PC-9 (cell line): ENCODE measurements at regions not wholly inside any gene's neighbourhood (a gene's known extent, or its start where the extent isn't known, plus 50 kb on each side); places are given as distances from the start of the nearest gene placed in this dataset.
A peak's percentile ranks its signal among the peaks of the same experiment; 100 is the strongest.

Source experiments
- BruUV-seq: library from RNA; stranded (reverse); fragments of 400-500 nt; replicated peaks from 2 replicates; lab custom pipeline; 2021; lab: Mats Ljungman, UMichigan
- CTCF ChIA-PET: fragments of 300-600 bp; sonication (Branson Sonifier 250); formaldehyde crosslinking; loops from one replicate; lab custom pipeline; 2022; ENCODE audit warnings: antibody characterized with exemption; lab: Charles Lee
- POLR2A ChIA-PET: fragments of 300-600 bp; sonication (Branson Sonifier 250); formaldehyde crosslinking; loops from one replicate; lab custom pipeline; 2022; ENCODE audit warnings: antibody characterized with exemption; ENCODE audit not compliant: unreplicated experiment; lab: Charles Lee
- DNase-seq, 2 experiments: peaks; one replicate each; pipeline versions ENCODE4 v3.0.0 to v3.0.0-alpha.2; 2015 to 2022; ENCODE audit warnings: mixed read lengths in 1 of 2
- H2AFZ ChIP-seq: fragments of 200-600 bp; sonication (generic); 2 replicates; pipeline ENCODE4 v1.8.1; 2017; ENCODE audit warnings: antibody characterized with exemption
- H3F3A ChIP-seq: fragments of 200-600 bp; sonication (generic); 2 replicates; pipeline ENCODE4 v1.8.1; 2017; ENCODE audit warnings: antibody characterized with exemption, mild to moderate bottlenecking, low read depth; ENCODE audit not compliant: insufficient read depth
- H3K27ac ChIP-seq: fragments of 200-600 bp; sonication (generic); 2 replicates; pipeline ENCODE4 v1.6.1; 2016; ENCODE audit warnings: mixed run types
- H3K27me3 ChIP-seq: fragments of 200-600 bp; sonication (generic); 2 replicates; pipeline ENCODE4 v1.6.1; 2016; ENCODE audit warnings: low read depth, mixed run types; ENCODE audit not compliant: insufficient read depth
- H3K36me3 ChIP-seq: fragments of 200-600 bp; sonication (generic); 2 replicates; pipeline ENCODE4 v1.6.1; 2016; ENCODE audit warnings: low read depth, mixed run types
- H3K4me1 ChIP-seq: fragments of 200-600 bp; sonication (generic); replicated peaks from 2 replicates; pipeline ENCODE4 v1.6.1; 2016; ENCODE audit warnings: mixed run types; ENCODE audit not compliant: insufficient read depth
- H3K4me2 ChIP-seq: fragments of 200-600 bp; sonication (generic); 2 replicates; pipeline ENCODE4 v1.6.1; 2017; ENCODE audit warnings: mixed run types
- H3K4me3 ChIP-seq: fragments of 200-600 bp; sonication (generic); 2 replicates; pipeline ENCODE4 v1.6.1; 2016; ENCODE audit warnings: mixed run types
- H3K79me2 ChIP-seq: fragments of 200-600 bp; sonication (generic); 2 replicates; pipeline ENCODE4 v1.6.1; 2017; ENCODE audit warnings: low read depth, mixed run types
- H3K9me2 ChIP-seq: fragments of 200-600 bp; sonication (generic); 2 replicates; pipeline ENCODE4 v1.8.1; 2017; ENCODE audit warnings: mild to moderate bottlenecking; ENCODE audit not compliant: insufficient read depth
- H3K9me3 ChIP-seq: fragments of 200-600 bp; sonication (generic); 2 replicates; pipeline ENCODE4 v1.8.1; 2016; ENCODE audit warnings: low read depth; ENCODE audit not compliant: insufficient read depth
- H4K20me1 ChIP-seq: fragments of 200-600 bp; sonication (generic); 2 replicates; pipeline ENCODE4 v1.8.1; 2017; ENCODE audit not compliant: insufficient read depth
- EZH2 ChIP-seq: fragments of 200-600 bp; sonication (generic); IDR thresholded peaks from 2 replicates; pipeline ENCODE4 v1.8.0; 2017; ENCODE audit warnings: antibody characterized with exemption, low read depth
- intact Hi-C: fragments of 100-400 bp; cut with micrococcal nuclease; formaldehyde crosslinking; loops from one replicate; pipeline ENCODE4 v1.10.0; 2022; ENCODE audit not compliant: unreplicated experiment
- TF ChIP-seq, protein P1 (sequence below): fragments of 200-600 bp; sonication (generic); conservative IDR thresholded peaks from 2 replicates; pipeline ENCODE4 v1.6.1; 2017; ENCODE audit warnings: mixed run types, antibody characterized with exemption, mild to moderate bottlenecking, moderate library complexity

GRCh38 chr21:17441370-17441769, 71.5 kb upstream of the CXADR start:
- ChIA-PET CTCF (no interaction called here), POLR2A (no interaction called here)
- no peak for TF ChIP-seq EZH2
- TF ChIP-seq, protein P1, sequence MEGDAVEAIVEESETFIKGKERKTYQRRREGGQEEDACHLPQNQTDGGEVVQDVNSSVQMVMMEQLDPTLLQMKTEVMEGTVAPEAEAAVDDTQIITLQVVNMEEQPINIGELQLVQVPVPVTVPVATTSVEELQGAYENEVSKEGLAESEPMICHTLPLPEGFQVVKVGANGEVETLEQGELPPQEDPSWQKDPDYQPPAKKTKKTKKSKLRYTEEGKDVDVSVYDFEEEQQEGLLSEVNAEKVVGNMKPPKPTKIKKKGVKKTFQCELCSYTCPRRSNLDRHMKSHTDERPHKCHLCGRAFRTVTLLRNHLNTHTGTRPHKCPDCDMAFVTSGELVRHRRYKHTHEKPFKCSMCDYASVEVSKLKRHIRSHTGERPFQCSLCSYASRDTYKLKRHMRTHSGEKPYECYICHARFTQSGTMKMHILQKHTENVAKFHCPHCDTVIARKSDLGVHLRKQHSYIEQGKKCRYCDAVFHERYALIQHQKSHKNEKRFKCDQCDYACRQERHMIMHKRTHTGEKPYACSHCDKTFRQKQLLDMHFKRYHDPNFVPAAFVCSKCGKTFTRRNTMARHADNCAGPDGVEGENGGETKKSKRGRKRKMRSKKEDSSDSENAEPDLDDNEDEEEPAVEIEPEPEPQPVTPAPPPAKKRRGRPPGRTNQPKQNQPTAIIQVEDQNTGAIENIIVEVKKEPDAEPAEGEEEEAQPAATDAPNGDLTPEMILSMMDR, result no peak
- DNase-seq, result peak; percentile 23 to 90
- Histone ChIP-seq H3K79me2 (no peaks in the 10 kb centered on the region), H3K4me3 (peak overlapping the region; percentile 21; the same call in 1 of the 2 replicates), H3K36me3 (no peaks in the 10 kb centered on the region), H3K9me3 (no peaks in the 10 kb centered on the region), H3K4me2 (peak overlapping the region; percentile 56), H3K27ac (peak overlapping the region; percentile 84), H3K4me1 (peaks cover 33% of the 10 kb centered on the region), H2AFZ (no peak overlapping the region), H3K27me3 (no peaks in the 10 kb centered on the region), H4K20me1 (no peaks in the 10 kb centered on the region), H3K9me2 (no peaks in the 10 kb centered on the region), H3F3A (peaks cover 25% of the 10 kb centered on the region)
- BruUV-seq, result no TSS peak
- intact Hi-C loops, result no loop called here

- POLR2A ChIA-PET, result no interaction called here
- TF ChIP-seq EZH2, result no peak
- TF ChIP-seq, protein P1, result no peak
- intact Hi-C loops, result no loop called here
- Histone ChIP-seq H3F3A (peaks cover 21% of the 10 kb centered on the region), H3K27ac (peak overlapping the region; percentile 84), H3K9me2 (no peaks in the 10 kb centered on the region), H3K9me3 (no peaks in the 10 kb centered on the region), H3K36me3 (no peaks in the 10 kb centered on the region), H3K4me3 (no peak overlapping the region), H3K4me2 (peak overlapping the region; percentile 56), H3K4me1 (peaks cover 35% of the 10 kb centered on the region), H3K27me3 (no peaks in the 10 kb centered on the region), H3K79me2 (no peaks in the 10 kb centered on the region), H4K20me1 (no peaks in the 10 kb centered on the region), H2AFZ (no peak overlapping the region)
- no TSS peak for BruUV-seq
- no peak for DNase-seq
- CTCF ChIA-PET, result no interaction called here
Observed at GRCh38 chr21:17442165-17442564, 70.7 kb upstream of the CXADR start.

DNA sequence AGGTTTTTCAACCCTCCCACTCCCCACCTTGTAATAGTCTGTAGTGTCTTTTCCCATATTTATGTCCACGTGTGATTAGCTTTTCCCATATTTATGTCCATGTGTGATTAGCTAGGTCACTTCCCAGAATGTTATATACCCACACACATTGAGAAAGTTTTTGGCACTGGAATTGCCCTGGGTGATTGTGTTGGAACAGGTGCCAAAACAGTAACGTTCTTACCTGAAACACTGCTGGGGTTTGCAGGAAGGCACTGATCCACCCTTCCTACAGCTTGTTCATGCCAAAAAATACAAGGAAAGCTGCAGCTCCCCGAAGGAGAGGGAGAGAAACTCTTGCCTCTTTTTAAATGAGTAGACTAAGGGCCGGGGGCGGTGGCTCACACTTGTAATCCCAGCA, 68.0 kb upstream of the CXADR start:
- H3K4me2 ChIP-seq, result no peak overlapping the region
- H3K36me3 ChIP-seq, result no peaks in the 10 kb centered on the region
- no peaks in the 10 kb centered on the region for H3K79me2 ChIP-seq
- CTCF ChIA-PET, result no interaction called here
- no peaks in the 10 kb centered on the region; the same call in 1 of the 2 replicates for H3K9me3 ChIP-seq
- no peak for TF ChIP-seq EZH2
- TF ChIP-seq, protein P1, result no peak
- H3K27ac ChIP-seq, result no peak overlapping the region
- no peak for DNase-seq
- H3K4me1 ChIP-seq, result peaks cover 37% of the 10 kb centered on the region
- no peaks in the 10 kb centered on the region for H4K20me1 ChIP-seq
- no peak overlapping the region for H3K4me3 ChIP-seq
- no peak overlapping the region for H2AFZ ChIP-seq
- H3F3A ChIP-seq, result peaks cover 21% of the 10 kb centered on the region
- intact Hi-C loops, result no loop called here
- POLR2A ChIA-PET, result no interaction called here
- no peaks in the 10 kb centered on the region for H3K9me2 ChIP-seq
- no TSS peak for BruUV-seq
- H3K27me3 ChIP-seq, result no peaks in the 10 kb centered on the region
